ENCODE measurements at regions not wholly inside any gene's neighbourhood (a gene's known extent, or its start where the extent isn't known, plus 50 kb on each side); places are given as distances from the start of the nearest gene placed in this dataset.

- H3K4me3 ChIP-seq: no peak overlapping the region
- no peaks in the 10 kb centered on the region for H3K27me3 ChIP-seq
- DNase-seq: no peak
- H3K4me1 ChIP-seq: no peaks in the 10 kb centered on the region
- H3K36me3 ChIP-seq: no peaks in the 10 kb centered on the region
- no peak for TF ChIP-seq POLR2A (IDR thresholded peaks at IDR 0.05)
- TF ChIP-seq, protein P1, sequence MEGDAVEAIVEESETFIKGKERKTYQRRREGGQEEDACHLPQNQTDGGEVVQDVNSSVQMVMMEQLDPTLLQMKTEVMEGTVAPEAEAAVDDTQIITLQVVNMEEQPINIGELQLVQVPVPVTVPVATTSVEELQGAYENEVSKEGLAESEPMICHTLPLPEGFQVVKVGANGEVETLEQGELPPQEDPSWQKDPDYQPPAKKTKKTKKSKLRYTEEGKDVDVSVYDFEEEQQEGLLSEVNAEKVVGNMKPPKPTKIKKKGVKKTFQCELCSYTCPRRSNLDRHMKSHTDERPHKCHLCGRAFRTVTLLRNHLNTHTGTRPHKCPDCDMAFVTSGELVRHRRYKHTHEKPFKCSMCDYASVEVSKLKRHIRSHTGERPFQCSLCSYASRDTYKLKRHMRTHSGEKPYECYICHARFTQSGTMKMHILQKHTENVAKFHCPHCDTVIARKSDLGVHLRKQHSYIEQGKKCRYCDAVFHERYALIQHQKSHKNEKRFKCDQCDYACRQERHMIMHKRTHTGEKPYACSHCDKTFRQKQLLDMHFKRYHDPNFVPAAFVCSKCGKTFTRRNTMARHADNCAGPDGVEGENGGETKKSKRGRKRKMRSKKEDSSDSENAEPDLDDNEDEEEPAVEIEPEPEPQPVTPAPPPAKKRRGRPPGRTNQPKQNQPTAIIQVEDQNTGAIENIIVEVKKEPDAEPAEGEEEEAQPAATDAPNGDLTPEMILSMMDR (IDR thresholded peaks at IDR 0.05): no peak
- H3K9me3 ChIP-seq: no peaks in the 10 kb centered on the region
- H3K27ac ChIP-seq: no peak overlapping the region
Measured at GRCh38 chr10:62719061-62719460, 85.5 kb upstream of the ADO start.

- Histone ChIP-seq H3K4me1 (no peaks in the 10 kb centered on the region), H3K27me3 (no peaks in the 10 kb centered on the region), H3K4me3 (no peak overlapping the region), H3K27ac (no peak overlapping the region), H3K36me3 (no peaks in the 10 kb centered on the region), H3K9me3 (no peaks in the 10 kb centered on the region)
- TF ChIP-seq POLR2A (IDR thresholded peaks at IDR 0.05): no peak
- TF ChIP-seq, protein P1 (IDR thresholded peaks at IDR 0.05): no peak
- no peak for DNase-seq
Measured at GRCh38 chr10:62721687-62722086, 82.8 kb upstream of the ADO start.

DNA sequence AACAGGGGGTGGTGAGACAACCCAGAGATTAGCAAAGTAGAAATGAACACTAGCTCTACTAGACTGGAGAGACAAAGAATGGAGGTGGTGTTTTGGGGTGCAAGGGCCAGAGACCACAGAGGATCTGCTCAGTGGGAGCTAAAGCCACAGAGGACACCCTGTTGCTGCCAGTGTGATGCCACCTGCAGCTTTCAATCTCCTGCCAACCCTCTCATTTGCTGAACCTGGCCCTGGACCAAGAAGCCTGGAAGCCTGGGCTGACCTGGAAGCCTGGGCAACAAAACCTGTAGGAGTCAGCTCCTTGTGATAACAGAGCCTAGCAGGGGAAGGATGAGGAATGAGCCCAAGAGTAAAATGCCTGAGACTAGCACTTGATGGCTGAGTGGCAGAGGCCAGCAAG is 81.1 kb upstream of the ADO start:
- H3K27me3 ChIP-seq: no peaks in the 10 kb centered on the region
- H3K4me3 ChIP-seq: no peak overlapping the region
- DNase-seq: no peak
- no peaks in the 10 kb centered on the region for H3K4me1 ChIP-seq
- no peaks in the 10 kb centered on the region for H3K36me3 ChIP-seq
- H3K27ac ChIP-seq: no peak overlapping the region
- no peaks in the 10 kb centered on the region for H3K9me3 ChIP-seq
- TF ChIP-seq, protein P1 (IDR thresholded peaks at IDR 0.05): no peak
- TF ChIP-seq POLR2A (IDR thresholded peaks at IDR 0.05): no peak

GRCh38 chr10:62724465-62724864 is 80.1 kb upstream of the ADO start:
- TF ChIP-seq, protein P1 (IDR thresholded peaks at IDR 0.05): no peak
- no peak for TF ChIP-seq POLR2A (IDR thresholded peaks at IDR 0.05)
- no peak for DNase-seq
- H3K27ac ChIP-seq: no peak overlapping the region
- no peaks in the 10 kb centered on the region for H3K9me3 ChIP-seq
- H3K4me1 ChIP-seq: no peaks in the 10 kb centered on the region
- no peaks in the 10 kb centered on the region for H3K36me3 ChIP-seq
- no peak overlapping the region for H3K4me3 ChIP-seq
- H3K27me3 ChIP-seq: no peaks in the 10 kb centered on the region

DNA sequence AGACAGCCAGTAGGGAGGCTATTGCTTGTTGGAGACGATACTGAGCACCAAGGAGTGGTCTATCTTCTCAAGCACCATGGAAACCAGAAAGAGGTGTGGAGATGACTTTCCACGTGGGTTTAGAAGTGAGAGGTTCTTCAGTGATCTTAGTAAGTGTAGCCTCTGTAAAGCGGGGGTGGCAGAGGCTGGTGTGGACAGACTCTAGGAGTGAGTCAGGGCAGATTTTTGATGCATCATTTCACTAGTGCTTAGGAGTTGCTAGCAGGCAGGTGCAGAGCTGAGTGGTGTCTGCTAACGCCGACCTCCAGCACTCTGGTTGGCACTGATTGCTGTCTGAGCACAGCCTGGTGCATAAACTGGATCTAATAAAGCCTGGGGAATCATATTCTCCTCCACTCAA is 78.4 kb upstream of the ADO start:
- H3K27ac ChIP-seq: no peak overlapping the region

More for the DNA sequence above, 78.4 kb upstream of the ADO start:
- Histone ChIP-seq H3K4me3 (no peak overlapping the region), H3K4me1 (no peaks in the 10 kb centered on the region), H3K36me3 (no peaks in the 10 kb centered on the region), H3K9me3 (no peaks in the 10 kb centered on the region), H3K27me3 (no peaks in the 10 kb centered on the region)
- DNase-seq: no peak
- no peak for TF ChIP-seq POLR2A (IDR thresholded peaks at IDR 0.05)
- TF ChIP-seq, protein P1 (IDR thresholded peaks at IDR 0.05): no peak

Measured in Peyer's patch (tissue), 4 donors.